CD14-positive monocyte (primary cell): ENCODE measurements at regions not wholly inside any gene's neighbourhood (a gene's known extent, or its start where the extent isn't known, plus 50 kb on each side); places are given as distances from the start of the nearest gene placed in this dataset.

Experiments
- DNase-seq, 3 donors: peaks; one replicate each; pipeline ENCODE4 v3.0.0-alpha.2; 2011 to 2022
- H2AFZ ChIP-seq: 2 replicates; pipeline ENCODE4 v1.6.0; 2012; ENCODE audit warnings: mild to moderate bottlenecking, low read depth, low read length, inconsistent platforms; ENCODE audit not compliant: insufficient read depth, poor library complexity, severe bottlenecking
- H3K27ac ChIP-seq, 2 donors: 1 replicate in 1 of 2; 2 replicates in 1 of 2; pipeline ENCODE4 v1.5.1; 2012 to 2013; ENCODE audit warnings: low read length in 2 of 2, control low read depth in 1 of 2, inconsistent platforms in 1 of 2, low read depth in 1 of 2, mild to moderate bottlenecking in 1 of 2
- H3K27me3 ChIP-seq, 2 donors: one replicate each; pipeline versions ENCODE4 v1.6.0 to v1.6.1; 2011 to 2013; ENCODE audit warnings: low read length in 2 of 2; ENCODE audit not compliant: control insufficient read depth in 2 of 2, insufficient read depth in 2 of 2
- H3K36me3 ChIP-seq, 2 donors: replicated peaks in 1 of 2; 1 replicate in 1 of 2; 2 replicates in 1 of 2; pipeline versions ENCODE4 v1.5.1 to v1.6.1; 2012 to 2013; ENCODE audit warnings: low read length in 2 of 2, control low read depth in 1 of 2, inconsistent platforms in 1 of 2, mild to moderate bottlenecking in 1 of 2; ENCODE audit not compliant: insufficient read depth in 2 of 2, control insufficient read depth in 1 of 2
- H3K4me1 ChIP-seq, 2 donors: 1 replicate in 1 of 2; 2 replicates in 1 of 2; pipeline versions ENCODE4 v1.5.1 to v1.6.1; 2012 to 2013; ENCODE audit warnings: low read length in 2 of 2, control low read depth in 1 of 2, inconsistent platforms in 1 of 2, mild to moderate bottlenecking in 1 of 2, moderate library complexity in 1 of 2; ENCODE audit not compliant: insufficient read depth in 2 of 2, control insufficient read depth in 1 of 2
- H3K4me2 ChIP-seq: replicated peaks from 2 replicates; pipeline ENCODE3; 2012; ENCODE audit warnings: low read length, moderate library complexity, mild to moderate bottlenecking; ENCODE audit not compliant: poor library complexity, severe bottlenecking; ENCODE audit errors: extremely low read depth
- H3K4me3 ChIP-seq, 3 experiments: fragments of 200-600 bp in 1 of 3; sonication (generic) in 1 of 3; replicated peaks in 1 of 3; 1 replicate in 2 of 3; 2 replicates in 1 of 3; pipeline ENCODE4 v1.5.1; 2011 to 2013; ENCODE audit warnings: low read length in 3 of 3, mild to moderate bottlenecking in 3 of 3, control low read depth in 2 of 3, low read depth in 2 of 3, inconsistent platforms in 1 of 3, moderate library complexity in 1 of 3
- H3K79me2 ChIP-seq: 2 replicates; pipeline ENCODE4 v1.6.0; 2012; ENCODE audit warnings: mild to moderate bottlenecking, control low read depth, inconsistent platforms, low read length, moderate library complexity; ENCODE audit not compliant: insufficient read depth
- H3K9ac ChIP-seq: 2 replicates; pipeline ENCODE4 v1.6.0; 2017; ENCODE audit warnings: low read length, mild to moderate bottlenecking; ENCODE audit not compliant: insufficient read depth, poor library complexity, severe bottlenecking
- H3K9me3 ChIP-seq, 2 donors: replicated peaks in 1 of 2; 1 replicate in 1 of 2; 2 replicates in 1 of 2; pipeline versions ENCODE4 v1.5.1 to v1.6.1; 2012 to 2013; ENCODE audit warnings: low read length in 2 of 2, control low read depth in 1 of 2; ENCODE audit not compliant: control insufficient read depth in 1 of 2, insufficient read depth in 1 of 2
- H4K20me1 ChIP-seq: 2 replicates; pipeline ENCODE4 v1.6.0; 2012; ENCODE audit warnings: mild to moderate bottlenecking, low read length, control low read depth, moderate library complexity; ENCODE audit not compliant: insufficient read depth
- H3K27ac Mint-ChIP-seq, 7 donors: one replicate each; pipeline ENCODE4 v1.8.0; 2020; ENCODE audit warnings: mild to moderate bottlenecking in 7 of 7, mixed read lengths in 7 of 7, moderate library complexity in 6 of 7, inconsistent platforms in 2 of 7
- H3K27me3 Mint-ChIP-seq, 3 donors: one replicate each; pipeline ENCODE4 v1.8.0; 2021 to 2022; ENCODE audit warnings: low read depth in 3 of 3, mild to moderate bottlenecking in 3 of 3, mixed read lengths in 3 of 3, moderate library complexity in 3 of 3, inconsistent platforms in 1 of 3
- H3K36me3 Mint-ChIP-seq, 2 donors: one replicate each; pipeline ENCODE4 v1.8.0; 2020; ENCODE audit warnings: mixed read lengths in 2 of 2, inconsistent platforms in 1 of 2, mild to moderate bottlenecking in 1 of 2
- H3K4me1 Mint-ChIP-seq: one replicate; pipeline ENCODE4 v1.8.0; 2020; ENCODE audit warnings: mild to moderate bottlenecking, mixed read lengths
- H3K4me3 Mint-ChIP-seq, 2 donors: one replicate each; pipeline ENCODE4 v1.8.0; 2020; ENCODE audit warnings: mild to moderate bottlenecking in 2 of 2, mixed read lengths in 2 of 2, moderate library complexity in 1 of 2
- H3K9me3 Mint-ChIP-seq, 7 donors: one replicate each; pipeline ENCODE4 v1.8.0; 2020 to 2022; ENCODE audit warnings: mixed read lengths in 7 of 7, mild to moderate bottlenecking in 6 of 7, moderate library complexity in 6 of 7, inconsistent platforms in 2 of 7
- WGBS: methylation state at CpG from one replicate; pipeline ENCODE4 v1.1.5; 2013; ENCODE audit warnings: missing lambda C conversion rate; ENCODE audit not compliant: insufficient coverage; 5-methylcytosine and 5-hydroxymethylcytosine counted together
- intact Hi-C, 2 donors: fragments of 100-400 bp; cut with micrococcal nuclease; formaldehyde crosslinking; loops; one replicate each; pipeline versions ENCODE4 v1.15.0 to v1.15.1; 2023
- TF ChIP-seq, protein P1 (sequence below): fragments of 200-600 bp; IDR thresholded peaks from one replicate; pipeline ENCODE4 v1.8.0; 2022; ENCODE audit warnings: antibody characterized with exemption, mild to moderate bottlenecking

DNA sequence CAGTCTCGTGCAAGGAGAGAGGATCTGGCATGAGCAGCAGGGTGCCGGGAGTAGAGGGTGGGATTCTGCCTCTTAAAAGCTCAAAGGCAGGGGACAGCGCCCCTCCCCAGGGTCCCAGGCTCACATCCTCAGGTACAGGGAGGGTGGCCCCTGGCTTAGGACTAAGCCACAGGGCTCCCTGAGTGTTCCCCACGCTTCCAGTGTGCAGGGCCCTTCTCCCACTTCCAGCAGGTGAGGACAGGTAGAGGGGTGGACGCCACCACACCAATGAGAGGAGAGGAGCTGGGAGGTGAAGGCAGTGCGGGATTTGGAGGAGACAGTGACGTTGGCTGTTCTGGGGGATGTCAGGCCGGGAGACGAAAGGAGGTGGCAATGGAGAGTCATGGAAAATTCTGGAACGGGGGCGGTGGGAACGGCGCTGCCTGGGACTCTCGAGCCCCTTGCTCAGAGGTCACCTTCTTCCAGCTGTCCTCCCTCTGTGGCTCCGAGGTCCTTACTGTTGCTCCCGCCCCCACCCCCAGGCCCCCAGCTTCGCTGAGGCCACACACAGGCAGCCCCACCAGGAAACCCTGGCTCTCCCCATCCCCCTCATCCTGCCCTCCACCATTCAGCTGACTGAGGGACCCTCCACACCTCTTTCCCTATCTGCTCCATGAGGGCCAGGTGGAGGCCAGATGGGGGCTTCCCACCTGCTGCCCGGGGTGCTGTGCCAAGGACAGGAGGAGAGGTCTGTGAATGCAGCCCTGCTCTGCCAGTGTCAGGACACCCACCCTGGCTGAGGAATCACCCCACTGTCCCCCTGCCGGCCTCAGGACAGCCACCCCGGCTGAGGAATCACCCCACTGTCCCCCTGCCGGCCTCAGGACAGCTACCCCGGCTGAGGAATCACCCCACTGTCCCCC, 57.7 kb upstream of the ACSF3 start:
- WGBS, result 94% methylated on average over 21 of the region's 22 CpGs
- H3K27me3 Mint-ChIP-seq, result peaks cover 11 to 23% (median 14%) of the 10 kb centered on the region in 3 donors
- Histone ChIP-seq H3K4me1 (peaks cover 27 to 31% of the 10 kb centered on the region in 2 donors), H3K27ac (no peak overlapping the region), H3K36me3 (no peaks in the 10 kb centered on the region), H4K20me1 (no peaks in the 10 kb centered on the region), H2AFZ (no peak overlapping the region), H3K9me3 (peaks cover 0 to 3% of the 10 kb centered on the region in 2 donors), H3K27me3 (peaks cover 0 to 4% of the 10 kb centered on the region in 2 donors), H3K79me2 (no peaks in the 10 kb centered on the region), H3K4me2 (no peak overlapping the region), H3K9ac (no peak overlapping the region), H3K4me3 (no peak overlapping the region)
- peaks cover 0 to 8% (median 5%) of the 10 kb centered on the region in 7 donors for H3K9me3 Mint-ChIP-seq
- no peak overlapping the region for H3K4me3 Mint-ChIP-seq
- peaks cover under 1 to 6% of the 10 kb centered on the region in 2 donors for H3K36me3 Mint-ChIP-seq
- no peak for DNase-seq
- H3K27ac Mint-ChIP-seq, result no peak overlapping the region
- intact Hi-C loops, result loop anchor here (10.0 kb wide), 1 partner anchor 91 kb away; no protein-coding TSS in a partner anchor
- peaks cover 29% of the 10 kb centered on the region for H3K4me1 Mint-ChIP-seq
- TF ChIP-seq, protein P1, sequence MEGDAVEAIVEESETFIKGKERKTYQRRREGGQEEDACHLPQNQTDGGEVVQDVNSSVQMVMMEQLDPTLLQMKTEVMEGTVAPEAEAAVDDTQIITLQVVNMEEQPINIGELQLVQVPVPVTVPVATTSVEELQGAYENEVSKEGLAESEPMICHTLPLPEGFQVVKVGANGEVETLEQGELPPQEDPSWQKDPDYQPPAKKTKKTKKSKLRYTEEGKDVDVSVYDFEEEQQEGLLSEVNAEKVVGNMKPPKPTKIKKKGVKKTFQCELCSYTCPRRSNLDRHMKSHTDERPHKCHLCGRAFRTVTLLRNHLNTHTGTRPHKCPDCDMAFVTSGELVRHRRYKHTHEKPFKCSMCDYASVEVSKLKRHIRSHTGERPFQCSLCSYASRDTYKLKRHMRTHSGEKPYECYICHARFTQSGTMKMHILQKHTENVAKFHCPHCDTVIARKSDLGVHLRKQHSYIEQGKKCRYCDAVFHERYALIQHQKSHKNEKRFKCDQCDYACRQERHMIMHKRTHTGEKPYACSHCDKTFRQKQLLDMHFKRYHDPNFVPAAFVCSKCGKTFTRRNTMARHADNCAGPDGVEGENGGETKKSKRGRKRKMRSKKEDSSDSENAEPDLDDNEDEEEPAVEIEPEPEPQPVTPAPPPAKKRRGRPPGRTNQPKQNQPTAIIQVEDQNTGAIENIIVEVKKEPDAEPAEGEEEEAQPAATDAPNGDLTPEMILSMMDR, result no peak

DNA sequence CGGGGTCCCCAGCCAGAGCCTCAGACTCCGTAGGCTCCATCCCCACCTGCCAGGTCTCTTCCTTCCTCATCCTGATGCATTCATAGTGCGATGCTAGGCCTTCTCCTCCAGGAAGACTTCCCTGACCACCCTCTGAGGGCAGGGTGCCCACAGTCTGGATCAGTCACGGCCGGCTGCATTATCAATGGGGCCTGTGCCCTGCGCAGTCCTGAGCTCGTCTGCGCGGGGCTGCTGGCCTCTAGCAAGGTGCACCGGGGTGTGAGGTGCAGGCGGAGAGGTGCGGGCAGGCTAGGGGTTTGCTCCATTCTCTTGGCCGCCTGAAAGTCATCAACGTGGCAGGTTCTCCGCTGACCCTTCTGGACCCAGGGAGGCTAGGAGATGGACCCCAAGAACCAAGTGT, 56.9 kb upstream of the ACSF3 start:
- H3K27me3 ChIP-seq, result peaks cover 0 to 4% of the 10 kb centered on the region in 2 donors
- no peak overlapping the region for H3K4me3 Mint-ChIP-seq

More for the DNA sequence above, 56.9 kb upstream of the ACSF3 start:
- no peak overlapping the region for H3K9ac ChIP-seq
- no peaks in the 10 kb centered on the region for H3K79me2 ChIP-seq
- H3K27ac Mint-ChIP-seq, result no peak overlapping the region
- peaks cover 11 to 21% (median 14%) of the 10 kb centered on the region in 3 donors for H3K27me3 Mint-ChIP-seq
- H3K27ac ChIP-seq, result no peak overlapping the region
- H3K9me3 ChIP-seq, result no peaks in the 10 kb centered on the region
- peaks cover 0 to 6% of the 10 kb centered on the region in 2 donors for H3K36me3 Mint-ChIP-seq
- peaks cover 19 to 23% of the 10 kb centered on the region in 2 donors for H3K4me1 ChIP-seq
- no peak overlapping the region for H3K4me3 ChIP-seq
- no peaks in the 10 kb centered on the region for H3K36me3 ChIP-seq
- peaks cover 0 to 4% (median 0%) of the 10 kb centered on the region in 7 donors for H3K9me3 Mint-ChIP-seq
- TF ChIP-seq, protein P1, result no peak
- no peak for DNase-seq
- H4K20me1 ChIP-seq, result no peaks in the 10 kb centered on the region
- no peak overlapping the region for H3K4me2 ChIP-seq
- WGBS, result 92% methylated on average over 15 of the region's 15 CpGs
- no peak overlapping the region for H2AFZ ChIP-seq
- intact Hi-C loops, result loop anchor here (10.0 kb wide), 1 partner anchor 92 kb away; no protein-coding TSS in a partner anchor
- peaks cover 22% of the 10 kb centered on the region for H3K4me1 Mint-ChIP-seq
